SK-N-SH treated with all-trans-retinoic acid at 6 μM for 48 hours (cell line): ENCODE measurements at regions not wholly inside any gene's neighbourhood (a gene's known extent, or its start where the extent isn't known, plus 50 kb on each side); places are given as distances from the start of the nearest gene placed in this dataset.

Source experiments
- ATAC-seq: fragments of 200-7000 bp; cut with Tn5 transposase; 3 replicates; pipeline ENCODE4 v1.9.1; 2020; ENCODE audit warnings: mild to moderate bottlenecking, moderate library complexity
- ARNTL ChIP-seq: fragments of 450-650 bp; formaldehyde crosslinking; IDR thresholded peaks from 2 replicates; pipeline ENCODE4 v1.5.0; 2020; ENCODE audit warnings: low read depth, mild to moderate bottlenecking, moderate library complexity, borderline replicate concordance
- BACH2 ChIP-seq: fragments of 250-450 bp; sonication (Bioruptor Pico); IDR thresholded peaks from 2 replicates; pipeline ENCODE4 v1.9.0; 2021; ENCODE audit warnings: mild to moderate bottlenecking, borderline replicate concordance
- CSDC2 ChIP-seq: fragments of 250-450 bp; sonication (Bioruptor Pico); IDR thresholded peaks from 2 replicates; pipeline ENCODE4 v1.5.0; 2020; ENCODE audit warnings: mild to moderate bottlenecking, moderate library complexity
- ESRRG ChIP-seq: fragments of 250-450 bp; sonication (Bioruptor Pico); IDR thresholded peaks from 2 replicates; pipeline ENCODE4 v1.6.1; 2021; ENCODE audit warnings: mild to moderate bottlenecking
- GLIS3 ChIP-seq: fragments of 250-450 bp; sonication (Bioruptor Pico); IDR thresholded peaks from 2 replicates; pipeline ENCODE4 v1.5.0; 2020; ENCODE audit warnings: mild to moderate bottlenecking, moderate library complexity
- OSR1 ChIP-seq: fragments of 250-450 bp; sonication (Bioruptor Pico); IDR thresholded peaks from 2 replicates; pipeline ENCODE4 v1.8.0; 2022; ENCODE audit warnings: moderate library complexity, mild to moderate bottlenecking, inconsistent platforms
- PPARA ChIP-seq: fragments of 250-450 bp; sonication (Bioruptor Pico); IDR thresholded peaks from 2 replicates; pipeline ENCODE4 v1.5.0; 2020; ENCODE audit warnings: mild to moderate bottlenecking, borderline replicate concordance
- RARB ChIP-seq: fragments of 250-450 bp; sonication (Bioruptor Pico); IDR thresholded peaks from 2 replicates; pipeline ENCODE4 v1.8.0; 2021; ENCODE audit warnings: mild to moderate bottlenecking, moderate library complexity
- SNAI2 ChIP-seq: fragments of 250-450 bp; sonication (Bioruptor Pico); IDR thresholded peaks from 2 replicates; pipeline ENCODE4 v1.5.0; 2020; ENCODE audit warnings: mild to moderate bottlenecking, moderate library complexity
- TCF4 ChIP-seq: fragments of 250-450 bp; sonication (Bioruptor Pico); IDR thresholded peaks from 2 replicates; pipeline ENCODE4 v1.8.0; 2021; ENCODE audit warnings: mild to moderate bottlenecking, moderate library complexity, borderline replicate concordance
- TOX ChIP-seq: fragments of 250-450 bp; sonication (Bioruptor Pico); IDR thresholded peaks from 2 replicates; pipeline ENCODE4 v1.8.0; 2021; ENCODE audit warnings: mild to moderate bottlenecking, moderate library complexity, borderline replicate concordance
- ZC3H10 ChIP-seq: fragments of 250-450 bp; sonication (Bioruptor Pico); IDR thresholded peaks from 2 replicates; pipeline ENCODE4 v1.5.1; 2021; ENCODE audit warnings: mild to moderate bottlenecking, moderate library complexity
- ZFP3 ChIP-seq: fragments of 250-450 bp; sonication (Bioruptor Pico); IDR thresholded peaks from 2 replicates; pipeline ENCODE4 v1.5.0; 2020; ENCODE audit warnings: mild to moderate bottlenecking, moderate library complexity
- ZNF565 ChIP-seq: fragments of 450-650 bp; formaldehyde crosslinking; conservative IDR thresholded peaks from 2 replicates; pipeline ENCODE4 v1.5.0; 2020; ENCODE audit warnings: low read depth, mild to moderate bottlenecking, moderate library complexity
- ZNF70 ChIP-seq: fragments of 450-650 bp; formaldehyde crosslinking; IDR thresholded peaks from 2 replicates; pipeline ENCODE4 v1.5.0; 2020; ENCODE audit warnings: mild to moderate bottlenecking, moderate library complexity
- ZNF8 ChIP-seq: fragments of 450-650 bp; formaldehyde crosslinking; IDR thresholded peaks from 2 replicates; pipeline ENCODE4 v1.5.0; 2020; ENCODE audit warnings: mild to moderate bottlenecking, moderate library complexity
- TF ChIP-seq, protein P1 (sequence below): fragments of 250-450 bp; sonication (Bioruptor Pico); IDR thresholded peaks from 2 replicates; pipeline ENCODE4 v1.5.0; 2020; ENCODE audit warnings: mild to moderate bottlenecking, moderate library complexity
- TF ChIP-seq, protein P2 (sequence below): fragments of 250-450 bp; sonication (Bioruptor Pico); IDR thresholded peaks from 2 replicates; pipeline ENCODE4 v1.5.1; 2021; ENCODE audit warnings: mild to moderate bottlenecking, moderate library complexity
- TF ChIP-seq, protein P3 (sequence below): fragments of 250-450 bp; sonication (Bioruptor Pico); IDR thresholded peaks from 2 replicates; pipeline ENCODE4 v1.8.0; 2021; ENCODE audit warnings: low read depth, mild to moderate bottlenecking, moderate library complexity, borderline replicate concordance
- TF ChIP-seq, protein P4 (sequence below): fragments of 250-450 bp; sonication (Bioruptor Pico); IDR thresholded peaks from 2 replicates; pipeline ENCODE4 v1.8.0; 2020; ENCODE audit warnings: mild to moderate bottlenecking, moderate library complexity, borderline replicate concordance
- TF ChIP-seq, protein P5 (sequence below): fragments of 250-450 bp; sonication (Bioruptor Pico); IDR thresholded peaks from 2 replicates; pipeline ENCODE4 v1.5.1; 2020; ENCODE audit warnings: low read depth, mild to moderate bottlenecking, moderate library complexity

DNA sequence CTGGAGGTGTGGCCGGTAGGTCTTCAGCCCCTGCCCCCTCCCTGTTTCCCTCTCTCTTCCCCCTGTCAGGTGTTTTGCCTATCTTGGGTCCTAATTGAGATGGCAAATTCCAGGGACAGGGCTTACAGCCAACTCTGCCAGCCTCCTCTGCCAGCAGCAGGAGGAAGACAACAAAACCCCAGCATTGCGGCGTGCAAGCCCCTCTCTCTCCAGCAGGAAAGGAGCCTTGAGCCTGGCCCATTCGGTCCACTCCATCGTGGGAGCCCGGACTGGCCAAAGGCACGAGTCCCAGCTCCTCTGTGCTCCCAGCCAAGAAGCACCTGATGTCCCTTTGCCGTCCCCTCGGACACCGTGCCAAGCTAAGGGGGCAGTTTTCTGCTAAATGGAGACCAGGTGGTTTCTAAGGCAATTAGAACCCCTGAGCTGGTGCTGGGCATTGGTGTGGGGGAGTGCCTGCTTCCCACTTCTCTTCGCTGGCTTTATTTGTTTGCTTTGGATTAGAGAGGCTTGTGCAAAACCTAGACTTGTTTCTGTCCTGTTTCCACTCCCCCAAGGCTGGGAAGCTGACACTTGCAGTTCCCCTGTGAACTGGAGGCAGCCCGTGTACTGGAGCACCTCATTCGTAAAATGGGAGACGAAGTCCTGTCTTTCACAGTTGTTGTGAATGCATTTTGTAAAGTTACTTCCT lies 57.1 kb upstream of the LHX5 start:
- no peak for ATAC-seq
- TF ChIP-seq, protein P1, sequence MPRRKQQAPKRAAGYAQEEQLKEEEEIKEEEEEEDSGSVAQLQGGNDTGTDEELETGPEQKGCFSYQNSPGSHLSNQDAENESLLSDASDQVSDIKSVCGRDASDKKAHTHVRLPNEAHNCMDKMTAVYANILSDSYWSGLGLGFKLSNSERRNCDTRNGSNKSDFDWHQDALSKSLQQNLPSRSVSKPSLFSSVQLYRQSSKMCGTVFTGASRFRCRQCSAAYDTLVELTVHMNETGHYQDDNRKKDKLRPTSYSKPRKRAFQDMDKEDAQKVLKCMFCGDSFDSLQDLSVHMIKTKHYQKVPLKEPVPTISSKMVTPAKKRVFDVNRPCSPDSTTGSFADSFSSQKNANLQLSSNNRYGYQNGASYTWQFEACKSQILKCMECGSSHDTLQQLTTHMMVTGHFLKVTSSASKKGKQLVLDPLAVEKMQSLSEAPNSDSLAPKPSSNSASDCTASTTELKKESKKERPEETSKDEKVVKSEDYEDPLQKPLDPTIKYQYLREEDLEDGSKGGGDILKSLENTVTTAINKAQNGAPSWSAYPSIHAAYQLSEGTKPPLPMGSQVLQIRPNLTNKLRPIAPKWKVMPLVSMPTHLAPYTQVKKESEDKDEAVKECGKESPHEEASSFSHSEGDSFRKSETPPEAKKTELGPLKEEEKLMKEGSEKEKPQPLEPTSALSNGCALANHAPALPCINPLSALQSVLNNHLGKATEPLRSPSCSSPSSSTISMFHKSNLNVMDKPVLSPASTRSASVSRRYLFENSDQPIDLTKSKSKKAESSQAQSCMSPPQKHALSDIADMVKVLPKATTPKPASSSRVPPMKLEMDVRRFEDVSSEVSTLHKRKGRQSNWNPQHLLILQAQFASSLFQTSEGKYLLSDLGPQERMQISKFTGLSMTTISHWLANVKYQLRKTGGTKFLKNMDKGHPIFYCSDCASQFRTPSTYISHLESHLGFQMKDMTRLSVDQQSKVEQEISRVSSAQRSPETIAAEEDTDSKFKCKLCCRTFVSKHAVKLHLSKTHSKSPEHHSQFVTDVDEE (CRISPR knock-in tag), result no peak
- TF ChIP-seq ZNF70 (CRISPR knock-in tag) (no peak), CSDC2 (CRISPR knock-in tag) (no peak), ESRRG (CRISPR knock-in tag) (no peak), BACH2 (CRISPR knock-in tag) (no peak), ZNF565 (CRISPR knock-in tag) (no peak), RARB (CRISPR knock-in tag) (no peak), SNAI2 (CRISPR knock-in tag) (no peak), ZFP3 (no peak), ARNTL (no peak), ZNF8 (CRISPR knock-in tag) (no peak), TCF4 (no peak), TOX (CRISPR knock-in tag) (no peak), OSR1 (CRISPR knock-in tag) (no peak), ZC3H10 (CRISPR knock-in tag) (no peak), GLIS3 (CRISPR knock-in tag) (no peak)
- TF ChIP-seq, protein P2, sequence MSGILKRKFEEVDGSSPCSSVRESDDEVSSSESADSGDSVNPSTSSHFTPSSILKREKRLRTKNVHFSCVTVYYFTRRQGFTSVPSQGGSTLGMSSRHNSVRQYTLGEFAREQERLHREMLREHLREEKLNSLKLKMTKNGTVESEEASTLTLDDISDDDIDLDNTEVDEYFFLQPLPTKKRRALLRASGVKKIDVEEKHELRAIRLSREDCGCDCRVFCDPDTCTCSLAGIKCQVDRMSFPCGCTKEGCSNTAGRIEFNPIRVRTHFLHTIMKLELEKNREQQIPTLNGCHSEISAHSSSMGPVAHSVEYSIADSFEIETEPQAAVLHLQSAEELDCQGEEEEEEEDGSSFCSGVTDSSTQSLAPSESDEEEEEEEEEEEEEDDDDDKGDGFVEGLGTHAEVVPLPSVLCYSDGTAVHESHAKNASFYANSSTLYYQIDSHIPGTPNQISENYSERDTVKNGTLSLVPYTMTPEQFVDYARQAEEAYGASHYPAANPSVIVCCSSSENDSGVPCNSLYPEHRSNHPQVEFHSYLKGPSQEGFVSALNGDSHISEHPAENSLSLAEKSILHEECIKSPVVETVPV (CRISPR knock-in tag), result no peak
- TF ChIP-seq, protein P3, sequence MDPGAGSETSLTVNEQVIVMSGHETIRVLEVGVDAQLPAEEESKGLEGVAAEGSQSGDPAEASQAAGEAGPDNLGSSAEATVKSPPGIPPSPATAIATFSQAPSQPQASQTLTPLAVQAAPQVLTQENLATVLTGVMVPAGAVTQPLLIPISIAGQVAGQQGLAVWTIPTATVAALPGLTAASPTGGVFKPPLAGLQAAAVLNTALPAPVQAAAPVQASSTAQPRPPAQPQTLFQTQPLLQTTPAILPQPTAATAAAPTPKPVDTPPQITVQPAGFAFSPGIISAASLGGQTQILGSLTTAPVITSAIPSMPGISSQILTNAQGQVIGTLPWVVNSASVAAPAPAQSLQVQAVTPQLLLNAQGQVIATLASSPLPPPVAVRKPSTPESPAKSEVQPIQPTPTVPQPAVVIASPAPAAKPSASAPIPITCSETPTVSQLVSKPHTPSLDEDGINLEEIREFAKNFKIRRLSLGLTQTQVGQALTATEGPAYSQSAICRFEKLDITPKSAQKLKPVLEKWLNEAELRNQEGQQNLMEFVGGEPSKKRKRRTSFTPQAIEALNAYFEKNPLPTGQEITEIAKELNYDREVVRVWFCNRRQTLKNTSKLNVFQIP, result no peak
- TF ChIP-seq, protein P4, sequence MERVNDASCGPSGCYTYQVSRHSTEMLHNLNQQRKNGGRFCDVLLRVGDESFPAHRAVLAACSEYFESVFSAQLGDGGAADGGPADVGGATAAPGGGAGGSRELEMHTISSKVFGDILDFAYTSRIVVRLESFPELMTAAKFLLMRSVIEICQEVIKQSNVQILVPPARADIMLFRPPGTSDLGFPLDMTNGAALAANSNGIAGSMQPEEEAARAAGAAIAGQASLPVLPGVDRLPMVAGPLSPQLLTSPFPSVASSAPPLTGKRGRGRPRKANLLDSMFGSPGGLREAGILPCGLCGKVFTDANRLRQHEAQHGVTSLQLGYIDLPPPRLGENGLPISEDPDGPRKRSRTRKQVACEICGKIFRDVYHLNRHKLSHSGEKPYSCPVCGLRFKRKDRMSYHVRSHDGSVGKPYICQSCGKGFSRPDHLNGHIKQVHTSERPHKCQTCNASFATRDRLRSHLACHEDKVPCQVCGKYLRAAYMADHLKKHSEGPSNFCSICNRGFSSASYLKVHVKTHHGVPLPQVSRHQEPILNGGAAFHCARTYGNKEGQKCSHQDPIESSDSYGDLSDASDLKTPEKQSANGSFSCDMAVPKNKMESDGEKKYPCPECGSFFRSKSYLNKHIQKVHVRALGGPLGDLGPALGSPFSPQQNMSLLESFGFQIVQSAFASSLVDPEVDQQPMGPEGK (CRISPR knock-in tag), result no peak
- TF ChIP-seq, protein P5, sequence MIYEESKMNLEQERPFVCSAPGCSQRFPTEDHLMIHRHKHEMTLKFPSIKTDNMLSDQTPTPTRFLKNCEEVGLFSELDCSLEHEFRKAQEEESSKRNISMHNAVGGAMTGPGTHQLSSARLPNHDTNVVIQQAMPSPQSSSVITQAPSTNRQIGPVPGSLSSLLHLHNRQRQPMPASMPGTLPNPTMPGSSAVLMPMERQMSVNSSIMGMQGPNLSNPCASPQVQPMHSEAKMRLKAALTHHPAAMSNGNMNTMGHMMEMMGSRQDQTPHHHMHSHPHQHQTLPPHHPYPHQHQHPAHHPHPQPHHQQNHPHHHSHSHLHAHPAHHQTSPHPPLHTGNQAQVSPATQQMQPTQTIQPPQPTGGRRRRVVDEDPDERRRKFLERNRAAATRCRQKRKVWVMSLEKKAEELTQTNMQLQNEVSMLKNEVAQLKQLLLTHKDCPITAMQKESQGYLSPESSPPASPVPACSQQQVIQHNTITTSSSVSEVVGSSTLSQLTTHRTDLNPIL (CRISPR knock-in tag), result no peak

DNA sequence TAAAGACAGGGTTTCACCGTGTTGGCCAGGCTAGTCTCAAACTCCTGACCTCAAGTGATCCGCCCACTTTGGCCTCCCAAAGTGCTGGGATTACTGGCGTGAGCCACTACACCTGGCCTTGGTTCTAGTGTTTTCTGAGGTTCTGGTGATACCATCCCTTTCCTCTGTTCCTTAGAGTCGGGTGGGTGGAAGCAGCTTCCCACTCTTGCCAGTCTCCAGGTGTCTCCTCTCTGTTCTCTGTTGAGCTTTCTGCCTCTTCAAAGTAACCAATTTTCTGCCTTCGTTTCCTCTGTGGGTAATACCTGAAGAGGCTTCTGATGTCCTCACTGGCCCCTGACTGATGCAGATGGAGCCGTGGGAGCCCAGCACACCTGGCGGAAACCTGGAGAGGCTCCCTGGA lies 53.4 kb upstream of the LHX5 start:
- ATAC-seq, result no peak
- TF ChIP-seq PPARA (CRISPR knock-in tag) (no peak), ESRRG (CRISPR knock-in tag) (no peak)
- TF ChIP-seq, all 23 proteins: peak for 0

DNA sequence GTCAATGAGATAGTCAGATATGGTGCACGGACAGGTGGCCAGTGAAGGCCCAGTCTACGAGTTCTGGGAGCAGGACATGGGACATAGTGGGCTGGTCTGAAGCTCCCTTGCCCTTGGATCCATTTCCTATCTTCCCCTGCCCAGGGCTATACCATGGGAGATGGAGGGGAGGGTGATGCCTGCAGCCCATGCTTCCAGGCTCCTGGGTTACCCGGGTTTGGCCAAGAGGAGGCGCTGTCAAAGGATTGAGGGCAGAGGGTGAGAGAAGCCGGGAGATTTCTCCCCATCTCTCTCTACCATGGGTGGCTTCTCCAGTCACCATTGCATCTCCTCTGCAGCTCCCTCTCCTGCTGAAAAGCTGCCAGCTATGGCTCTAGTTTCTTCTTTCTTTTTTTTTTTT lies 52.8 kb upstream of the LHX5 start:
- ATAC-seq, result no peak
- TF ChIP-seq OSR1 (CRISPR knock-in tag), result no peak
- no peak for TF ChIP-seq ZFP3
- TF ChIP-seq, protein P3, result no peak
- TF ChIP-seq, protein P4 (CRISPR knock-in tag), result no peak
- TF ChIP-seq ZC3H10 (CRISPR knock-in tag), result no peak
